GM23338 (cell line): ENCODE measurements at regions not wholly inside any gene's neighbourhood (a gene's known extent, or its start where the extent isn't known, plus 50 kb on each side); places are given as distances from the start of the nearest gene placed in this dataset.

Experiments
- ATAC-seq: fragments of 200-7000 bp; cut with Tn5 transposase; 3 replicates; pipeline ENCODE4 v1.9.1; 2020
- DNase-seq: peaks from one replicate; pipeline ENCODE4 v3.0.0-alpha.2; 2015; ENCODE audit warnings: low spot score
- H2AFZ ChIP-seq: fragments of 200-600 bp; sonication (generic); 2 replicates; pipeline ENCODE4 v1.8.0; 2016; ENCODE audit warnings: antibody characterized with exemption, mild to moderate bottlenecking, moderate library complexity
- H3F3A ChIP-seq: fragments of 200-600 bp; sonication (generic); replicated peaks from 2 replicates; pipeline ENCODE4 v1.8.0; 2017; ENCODE audit warnings: antibody characterized with exemption, mixed run types, low read depth
- H3K27ac ChIP-seq: fragments of 200-600 bp; sonication (generic); 2 replicates; pipeline ENCODE4 v1.6.1; 2016; ENCODE audit warnings: low read depth
- H3K27me3 ChIP-seq: fragments of 200-600 bp; sonication (generic); 2 replicates; pipeline ENCODE4 v1.8.0; 2016; ENCODE audit warnings: mild to moderate bottlenecking, mixed run types, moderate library complexity; ENCODE audit not compliant: insufficient read depth
- H3K36me3 ChIP-seq: fragments of 200-600 bp; sonication (generic); 2 replicates; pipeline ENCODE4 v1.8.0; 2016; ENCODE audit warnings: mild to moderate bottlenecking; ENCODE audit not compliant: insufficient read depth
- H3K4me1 ChIP-seq: fragments of 200-600 bp; sonication (generic); 2 replicates; pipeline ENCODE4 v1.8.0; 2016; ENCODE audit warnings: mild to moderate bottlenecking, moderate library complexity; ENCODE audit not compliant: insufficient read depth
- H3K4me2 ChIP-seq: fragments of 200-600 bp; sonication (generic); 2 replicates; pipeline ENCODE4 v1.7.1; 2017; ENCODE audit warnings: mixed run types
- H3K4me3 ChIP-seq: fragments of 200-600 bp; sonication (generic); 2 replicates; pipeline ENCODE4 v1.6.1; 2016; ENCODE audit warnings: mixed run types
- H3K79me2 ChIP-seq: fragments of 200-600 bp; sonication (generic); replicated peaks from 2 replicates; pipeline ENCODE4 v1.8.0; 2017; ENCODE audit warnings: mild to moderate bottlenecking; ENCODE audit not compliant: insufficient read depth
- H3K9me2 ChIP-seq: fragments of 200-600 bp; sonication (generic); 2 replicates; pipeline ENCODE4 v1.8.0; 2017; ENCODE audit not compliant: insufficient read depth
- H4K20me1 ChIP-seq: fragments of 200-600 bp; sonication (generic); replicated peaks from 2 replicates; pipeline ENCODE4 v1.8.0; 2017; ENCODE audit warnings: mild to moderate bottlenecking; ENCODE audit not compliant: insufficient read depth
- H3K27ac Mint-ChIP-seq: 2 replicates; pipeline ENCODE4 v1.8.0; 2020; ENCODE audit warnings: inconsistent platforms, mild to moderate bottlenecking, moderate library complexity, mixed read lengths
- H3K27me3 Mint-ChIP-seq: 3 replicates; pipeline ENCODE4 v1.8.0; 2022; ENCODE audit warnings: low read depth, mild to moderate bottlenecking, moderate library complexity, mixed read lengths, inconsistent platforms; ENCODE audit not compliant: insufficient read depth, poor library complexity
- H3K36me3 Mint-ChIP-seq: 3 replicates; pipeline ENCODE4 v1.8.0; 2021; ENCODE audit warnings: low read depth, mild to moderate bottlenecking, inconsistent platforms, moderate library complexity, mixed read lengths
- H3K4me1 Mint-ChIP-seq: 3 replicates; pipeline ENCODE4 v1.8.0; 2020; ENCODE audit warnings: mild to moderate bottlenecking, inconsistent platforms, mixed read lengths
- H3K4me3 Mint-ChIP-seq: 3 replicates; pipeline ENCODE4 v1.8.0; 2021; ENCODE audit warnings: moderate library complexity, mild to moderate bottlenecking, inconsistent platforms, mixed read lengths
- H3K9me3 Mint-ChIP-seq: 3 replicates; pipeline ENCODE4 v1.8.0; 2020; ENCODE audit warnings: moderate library complexity, mild to moderate bottlenecking, inconsistent platforms, mixed read lengths
- CREB1 ChIP-seq: fragments of 250-450 bp; sonication (Bioruptor Pico); IDR thresholded peaks from 2 replicates; pipeline ENCODE4 v1.5.0; 2020; ENCODE audit warnings: low read depth, mild to moderate bottlenecking, moderate library complexity
- EZH2 ChIP-seq: fragments of 200-600 bp; sonication (generic); IDR thresholded peaks from one replicate; pipeline ENCODE4 v1.8.0; 2017; ENCODE audit warnings: antibody characterized with exemption, mild to moderate bottlenecking, low read depth; ENCODE audit not compliant: unreplicated experiment
- EZH2phosphoT487 ChIP-seq: fragments of 200-600 bp; sonication (generic); IDR thresholded peaks from one replicate; pipeline ENCODE4 v1.8.1; 2018; ENCODE audit warnings: antibody characterized with exemption; ENCODE audit not compliant: unreplicated experiment
- JUNB ChIP-seq: IDR thresholded peaks from one replicate; pipeline ENCODE4 v1.6.1; 2016; ENCODE audit warnings: antibody characterized with exemption; ENCODE audit not compliant: unreplicated experiment
- NANOG ChIP-seq: IDR thresholded peaks from 2 replicates; pipeline ENCODE4 v1.6.1; 2016; ENCODE audit warnings: antibody characterized with exemption, borderline replicate concordance
- POLR2AphosphoS5 ChIP-seq: IDR thresholded peaks from 2 replicates; pipeline ENCODE4 v1.6.1; 2016; ENCODE audit warnings: antibody characterized with exemption, low read depth
- STAT1 ChIP-seq: IDR thresholded peaks from one replicate; pipeline ENCODE4 v1.6.1; 2016; ENCODE audit warnings: antibody characterized with exemption; ENCODE audit not compliant: unreplicated experiment
- ZNF114 ChIP-seq: fragments of 250-450 bp; sonication (Bioruptor Pico); IDR thresholded peaks from 2 replicates; pipeline ENCODE4 v1.5.0; 2020; ENCODE audit warnings: mild to moderate bottlenecking, moderate library complexity
- ZNF331 ChIP-seq: fragments of 250-450 bp; sonication (Bioruptor Pico); IDR thresholded peaks from 2 replicates; pipeline ENCODE4 v1.5.0; 2020; ENCODE audit warnings: low read depth, mild to moderate bottlenecking, moderate library complexity
- ZNF462 ChIP-seq: fragments of 250-450 bp; sonication (Bioruptor Pico); IDR thresholded peaks from 2 replicates; pipeline ENCODE4 v1.5.0; 2020; ENCODE audit warnings: mild to moderate bottlenecking, moderate library complexity
- TF ChIP-seq, protein P1 (sequence below), 2 experiments: fragments of 200-600 bp in 1 of 2; sonication (generic) in 1 of 2; conservative IDR thresholded peaks; 2 replicates each; pipeline versions ENCODE4 v1.5.1 to v1.6.1; 2016 to 2017; ENCODE audit warnings: antibody characterized with exemption in 2 of 2, low read depth in 2 of 2, mild to moderate bottlenecking in 2 of 2, moderate library complexity in 1 of 2

GRCh38 chr12:76653342-76653741 lies 93.8 kb upstream of the OSBPL8 start:
- DNase-seq = no peak
- Mint-ChIP-seq H3K36me3 (no peaks in the 10 kb centered on the region; the same call in 2 of the 3 replicates), H3K27ac (no peak overlapping the region), H3K9me3 (0 out of 3 replicates have a peak, but pooled peaks cover 4% of the 10 kb centered on the region), H3K4me1 (no peaks in the 10 kb centered on the region), H3K27me3 (no peaks in the 10 kb centered on the region), H3K4me3 (no peak overlapping the region)
- Histone ChIP-seq H3K27me3 (no peaks in the 10 kb centered on the region), H3F3A (no peaks in the 10 kb centered on the region), H3K79me2 (no peaks in the 10 kb centered on the region), H3K4me2 (no peak overlapping the region), H3K36me3 (no peaks in the 10 kb centered on the region; the same call in 1 of the 2 replicates), H3K4me3 (no peak overlapping the region), H3K27ac (no peak overlapping the region), H4K20me1 (no peaks in the 10 kb centered on the region), H2AFZ (no peak overlapping the region), H3K4me1 (no peaks in the 10 kb centered on the region), H3K9me2 (no peaks in the 10 kb centered on the region)
- TF ChIP-seq STAT1 = no peak
- no peak for TF ChIP-seq NANOG
- TF ChIP-seq, protein P1, sequence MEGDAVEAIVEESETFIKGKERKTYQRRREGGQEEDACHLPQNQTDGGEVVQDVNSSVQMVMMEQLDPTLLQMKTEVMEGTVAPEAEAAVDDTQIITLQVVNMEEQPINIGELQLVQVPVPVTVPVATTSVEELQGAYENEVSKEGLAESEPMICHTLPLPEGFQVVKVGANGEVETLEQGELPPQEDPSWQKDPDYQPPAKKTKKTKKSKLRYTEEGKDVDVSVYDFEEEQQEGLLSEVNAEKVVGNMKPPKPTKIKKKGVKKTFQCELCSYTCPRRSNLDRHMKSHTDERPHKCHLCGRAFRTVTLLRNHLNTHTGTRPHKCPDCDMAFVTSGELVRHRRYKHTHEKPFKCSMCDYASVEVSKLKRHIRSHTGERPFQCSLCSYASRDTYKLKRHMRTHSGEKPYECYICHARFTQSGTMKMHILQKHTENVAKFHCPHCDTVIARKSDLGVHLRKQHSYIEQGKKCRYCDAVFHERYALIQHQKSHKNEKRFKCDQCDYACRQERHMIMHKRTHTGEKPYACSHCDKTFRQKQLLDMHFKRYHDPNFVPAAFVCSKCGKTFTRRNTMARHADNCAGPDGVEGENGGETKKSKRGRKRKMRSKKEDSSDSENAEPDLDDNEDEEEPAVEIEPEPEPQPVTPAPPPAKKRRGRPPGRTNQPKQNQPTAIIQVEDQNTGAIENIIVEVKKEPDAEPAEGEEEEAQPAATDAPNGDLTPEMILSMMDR (conservative IDR thresholded peaks at IDR 0.05; ENCODE audit: low read depth in 2 of 2) = no peak
- no peak for TF ChIP-seq CREB1
- no peak for ATAC-seq

DNA sequence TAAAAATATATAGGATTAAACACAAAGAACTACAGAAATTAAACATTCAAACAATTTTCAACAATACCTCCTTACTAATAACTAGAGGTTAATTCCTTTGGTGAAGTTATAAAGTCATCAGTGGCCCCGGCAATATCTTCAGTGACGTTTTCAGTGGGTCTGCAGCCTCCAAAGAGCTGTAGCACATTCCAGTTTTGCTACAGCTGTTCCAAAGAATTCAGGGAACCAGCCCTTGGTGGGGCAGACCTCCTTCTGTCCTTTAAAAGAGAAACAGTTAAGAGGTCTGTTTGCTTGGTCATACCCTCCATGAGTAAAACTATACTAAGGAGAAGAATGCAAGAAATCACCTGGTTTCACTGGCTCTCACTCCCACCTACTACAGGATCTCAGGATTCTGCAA lies 99.2 kb upstream of the ZDHHC17 start:
- H3K27ac ChIP-seq = no peak overlapping the region
- no peaks in the 10 kb centered on the region for H3K79me2 ChIP-seq
- no peak overlapping the region for H3K4me3 ChIP-seq
- no peaks in the 10 kb centered on the region; the same call in 2 of the 3 replicates for H3K9me3 Mint-ChIP-seq
- H3K27me3 Mint-ChIP-seq = peaks cover 5% of the 10 kb centered on the region
- peaks cover 17% of the 10 kb centered on the region for H3K9me2 ChIP-seq
- no peak overlapping the region for H3K27ac Mint-ChIP-seq
- no peaks in the 10 kb centered on the region for H3K36me3 Mint-ChIP-seq
- peaks cover 29% of the 10 kb centered on the region for H3K4me1 Mint-ChIP-seq
- H3K4me1 ChIP-seq = peaks cover 24% of the 10 kb centered on the region
- H3K36me3 ChIP-seq = no peaks in the 10 kb centered on the region
- H3K4me2 ChIP-seq = no peak overlapping the region
- H3F3A ChIP-seq = no peaks in the 10 kb centered on the region
- ATAC-seq (no peak), DNase-seq (no peak)
- H3K4me3 Mint-ChIP-seq = no peak overlapping the region
- H3K27me3 ChIP-seq = no peaks in the 10 kb centered on the region
- no peak overlapping the region for H2AFZ ChIP-seq
- H4K20me1 ChIP-seq = no peaks in the 10 kb centered on the region
- TF ChIP-seq, protein P1 (conservative IDR thresholded peaks at IDR 0.05; ENCODE audit: low read depth in 2 of 2) = no peak
- TF ChIP-seq JUNB (no peak), ZNF331 (no peak), ZNF114 (CRISPR knock-in tag) (no peak), POLR2AphosphoS5 (no peak), EZH2phosphoT487 (no peak), STAT1 (no peak), ZNF462 (CRISPR knock-in tag) (no peak), EZH2 (no peak)
